ENCODE measurements at regions not wholly inside any gene's neighbourhood (a gene's known extent, or its start where the extent isn't known, plus 50 kb on each side); places are given as distances from the start of the nearest gene placed in this dataset.

GRCh38 chr4:29718136-29718535, 1002.0 kb upstream of the PCDH7 start:
- no peak overlapping the region for H3K9ac ChIP-seq (ENCODE audit: low read length)
- H3K4me3 ChIP-seq (replicated peaks in 1 of 2; ENCODE audit: low read depth in 1 of 2, low read length in 2 of 2), result no peak overlapping the region
- ATAC-seq (no peak), DNase-seq (ENCODE audit: low read depth, low spot score) (no peak)
- H3K9me2 ChIP-seq (ENCODE audit: insufficient read depth), result peaks cover 2% of the 10 kb centered on the region; the same call in 1 of the 2 replicates
- RAD21 ChIA-PET (ENCODE audit: low non-redundant PET in 1 of 2, low total read pairs in 2 of 2, uncharacterized antibody in 2 of 2, unreplicated experiment in 2 of 2), result no interaction called here
- H3K4me1 ChIP-seq (ENCODE audit: control insufficient read depth in 1 of 2, insufficient read depth in 2 of 2, low read length in 2 of 2), result no peaks in the 10 kb centered on the region
- H3K9me3 ChIP-seq (ENCODE audit: control insufficient read depth in 1 of 2, insufficient read depth in 1 of 2, low read depth in 1 of 2, low read length in 2 of 2), result no peaks in the 10 kb centered on the region
- H3K27ac ChIP-seq (ENCODE audit: low read depth, low read length), result no peak overlapping the region
- TF ChIP-seq SIN3A (IDR thresholded peaks at IDR 0.05; ENCODE audit: low read depth) (no peak), EZH2phosphoT487 (IDR thresholded peaks at IDR 0.05; ENCODE audit: borderline replicate concordance) (no peak)
- H2AFZ ChIP-seq (ENCODE audit: low read depth, low read length, poor library complexity, severe bottlenecking), result no peak overlapping the region
- intact Hi-C loops (cut with micrococcal nuclease), result no loop called here
- no TSS peak for BruUV-seq (replicated peaks)
- H3K4me2 ChIP-seq (ENCODE audit: low read length), result no peak overlapping the region
- CTCF ChIA-PET, result interaction anchor here (1.8 kb wide), 1 partner anchor 9 kb away, joined by 6 read pairs; no protein-coding TSS in a partner anchor
- no peaks in the 10 kb centered on the region for H4K20me1 ChIP-seq (ENCODE audit: insufficient read depth)
- no peaks in the 10 kb centered on the region for H3K79me2 ChIP-seq (ENCODE audit: insufficient read depth, low read length)
- no peaks in the 10 kb centered on the region for H3K36me3 ChIP-seq (ENCODE audit: control insufficient read depth in 1 of 2, insufficient read depth in 2 of 2, low read length in 2 of 2)
- no peaks in the 10 kb centered on the region for H3K27me3 ChIP-seq (ENCODE audit: insufficient read depth, low read length)
- POLR2A ChIA-PET, result no interaction called here

- no peaks in the 10 kb centered on the region; the same call in 1 of the 2 replicates for H4K20me1 ChIP-seq (ENCODE audit: insufficient read depth)
- no TSS peak for BruUV-seq (replicated peaks)
- ATAC-seq (no peak), DNase-seq (ENCODE audit: low read depth, low spot score) (no peak)
- POLR2A ChIA-PET, result no interaction called here
- H2AFZ ChIP-seq (ENCODE audit: low read depth, low read length, poor library complexity, severe bottlenecking), result no peak overlapping the region
- no peaks in the 10 kb centered on the region for H3K9me3 ChIP-seq (ENCODE audit: control insufficient read depth in 1 of 2, insufficient read depth in 1 of 2, low read depth in 1 of 2, low read length in 2 of 2)
- H3K36me3 ChIP-seq (ENCODE audit: control insufficient read depth in 1 of 2, insufficient read depth in 2 of 2, low read length in 2 of 2), result no peaks in the 10 kb centered on the region
- H3K79me2 ChIP-seq (ENCODE audit: insufficient read depth, low read length), result no peaks in the 10 kb centered on the region
- intact Hi-C loops (cut with micrococcal nuclease), result no loop called here
- RAD21 ChIA-PET (ENCODE audit: low non-redundant PET in 1 of 2, low total read pairs in 2 of 2, uncharacterized antibody in 2 of 2, unreplicated experiment in 2 of 2), result no interaction called here
- no peaks in the 10 kb centered on the region for H3K27me3 ChIP-seq (ENCODE audit: insufficient read depth, low read length)
- TF ChIP-seq POLR2AphosphoS5 (IDR thresholded peaks at IDR 0.05; ENCODE audit: low read depth, low read length) (no peak), SRF (IDR thresholded peaks at IDR 0.05; ENCODE audit: low read depth) (no peak), EZH2phosphoT487 (IDR thresholded peaks at IDR 0.05; ENCODE audit: borderline replicate concordance) (no peak), ELF1 (IDR thresholded peaks at IDR 0.05; ENCODE audit: borderline replicate concordance, low read depth) (no peak), JUND (IDR thresholded peaks at IDR 0.05) (no peak), EGR1 (IDR thresholded peaks at IDR 0.05; ENCODE audit: low read depth) (no peak), ATF3 (IDR thresholded peaks at IDR 0.05) (no peak), YY1 (IDR thresholded peaks at IDR 0.05; ENCODE audit: extremely low read depth, insufficient replicate concordance, low read depth, low read length) (no peak), CBX3 (IDR thresholded peaks at IDR 0.05; ENCODE audit: low read depth) (no peak), TCF7L2 (IDR thresholded peaks at IDR 0.05; ENCODE audit: borderline replicate concordance, extremely low read depth, insufficient read depth, insufficient read length) (no peak), FOSL1 (IDR thresholded peaks at IDR 0.05; ENCODE audit: low read depth) (no peak), ZNF274 (IDR thresholded peaks at IDR 0.05; ENCODE audit: low read depth, low read length) (no peak), SIN3A (IDR thresholded peaks at IDR 0.05; ENCODE audit: low read depth) (no peak)
- H3K9ac ChIP-seq (ENCODE audit: low read length), result no peak overlapping the region
- no peak overlapping the region for H3K4me2 ChIP-seq (ENCODE audit: low read length)
- no peaks in the 10 kb centered on the region for H3K4me1 ChIP-seq (ENCODE audit: control insufficient read depth in 1 of 2, insufficient read depth in 2 of 2, low read length in 2 of 2)
- CTCF ChIA-PET, result no interaction called here
- no peak overlapping the region for H3K27ac ChIP-seq (ENCODE audit: low read depth, low read length)
- H3K9me2 ChIP-seq (ENCODE audit: insufficient read depth), result no peaks in the 10 kb centered on the region
- no peak overlapping the region for H3K4me3 ChIP-seq (replicated peaks in 1 of 2; ENCODE audit: low read depth in 1 of 2, low read length in 2 of 2)
These were observed 997.9 kb upstream of the PCDH7 start for GRCh38 chr4:29722253-29722652.

All from HCT116 (cell line).